CD14-positive monocyte (primary cell): ENCODE measurements at regions not wholly inside any gene's neighbourhood (a gene's known extent, or its start where the extent isn't known, plus 50 kb on each side); places are given as distances from the start of the nearest gene placed in this dataset.

ENCODE experiments used
- DNase-seq, 3 donors: peaks; one replicate each; pipeline ENCODE4 v3.0.0-alpha.2; 2011 to 2022
- H2AFZ ChIP-seq: 2 replicates; pipeline ENCODE4 v1.6.0; 2012; ENCODE audit warnings: mild to moderate bottlenecking, low read depth, low read length, inconsistent platforms; ENCODE audit not compliant: insufficient read depth, poor library complexity, severe bottlenecking
- H3K27ac ChIP-seq, 2 donors: 1 replicate in 1 of 2; 2 replicates in 1 of 2; pipeline ENCODE4 v1.5.1; 2012 to 2013; ENCODE audit warnings: low read length in 2 of 2, control low read depth in 1 of 2, inconsistent platforms in 1 of 2, low read depth in 1 of 2, mild to moderate bottlenecking in 1 of 2
- H3K27me3 ChIP-seq, 2 donors: one replicate each; pipeline versions ENCODE4 v1.6.0 to v1.6.1; 2011 to 2013; ENCODE audit warnings: low read length in 2 of 2; ENCODE audit not compliant: control insufficient read depth in 2 of 2, insufficient read depth in 2 of 2
- H3K36me3 ChIP-seq, 2 donors: replicated peaks in 1 of 2; 1 replicate in 1 of 2; 2 replicates in 1 of 2; pipeline versions ENCODE4 v1.5.1 to v1.6.1; 2012 to 2013; ENCODE audit warnings: low read length in 2 of 2, control low read depth in 1 of 2, inconsistent platforms in 1 of 2, mild to moderate bottlenecking in 1 of 2; ENCODE audit not compliant: insufficient read depth in 2 of 2, control insufficient read depth in 1 of 2
- H3K4me1 ChIP-seq, 2 donors: 1 replicate in 1 of 2; 2 replicates in 1 of 2; pipeline versions ENCODE4 v1.5.1 to v1.6.1; 2012 to 2013; ENCODE audit warnings: low read length in 2 of 2, control low read depth in 1 of 2, inconsistent platforms in 1 of 2, mild to moderate bottlenecking in 1 of 2, moderate library complexity in 1 of 2; ENCODE audit not compliant: insufficient read depth in 2 of 2, control insufficient read depth in 1 of 2
- H3K4me2 ChIP-seq: replicated peaks from 2 replicates; pipeline ENCODE3; 2012; ENCODE audit warnings: low read length, moderate library complexity, mild to moderate bottlenecking; ENCODE audit not compliant: poor library complexity, severe bottlenecking; ENCODE audit errors: extremely low read depth
- H3K4me3 ChIP-seq, 3 experiments: fragments of 200-600 bp in 1 of 3; sonication (generic) in 1 of 3; replicated peaks in 1 of 3; 1 replicate in 2 of 3; 2 replicates in 1 of 3; pipeline ENCODE4 v1.5.1; 2011 to 2013; ENCODE audit warnings: low read length in 3 of 3, mild to moderate bottlenecking in 3 of 3, control low read depth in 2 of 3, low read depth in 2 of 3, inconsistent platforms in 1 of 3, moderate library complexity in 1 of 3
- H3K79me2 ChIP-seq: 2 replicates; pipeline ENCODE4 v1.6.0; 2012; ENCODE audit warnings: mild to moderate bottlenecking, control low read depth, inconsistent platforms, low read length, moderate library complexity; ENCODE audit not compliant: insufficient read depth
- H3K9ac ChIP-seq: 2 replicates; pipeline ENCODE4 v1.6.0; 2017; ENCODE audit warnings: low read length, mild to moderate bottlenecking; ENCODE audit not compliant: insufficient read depth, poor library complexity, severe bottlenecking
- H3K9me3 ChIP-seq, 2 donors: replicated peaks in 1 of 2; 1 replicate in 1 of 2; 2 replicates in 1 of 2; pipeline versions ENCODE4 v1.5.1 to v1.6.1; 2012 to 2013; ENCODE audit warnings: low read length in 2 of 2, control low read depth in 1 of 2; ENCODE audit not compliant: control insufficient read depth in 1 of 2, insufficient read depth in 1 of 2
- H4K20me1 ChIP-seq: 2 replicates; pipeline ENCODE4 v1.6.0; 2012; ENCODE audit warnings: mild to moderate bottlenecking, low read length, control low read depth, moderate library complexity; ENCODE audit not compliant: insufficient read depth
- H3K27ac Mint-ChIP-seq, 7 donors: one replicate each; pipeline ENCODE4 v1.8.0; 2020; ENCODE audit warnings: mild to moderate bottlenecking in 7 of 7, mixed read lengths in 7 of 7, moderate library complexity in 6 of 7, inconsistent platforms in 2 of 7
- H3K27me3 Mint-ChIP-seq, 3 donors: one replicate each; pipeline ENCODE4 v1.8.0; 2021 to 2022; ENCODE audit warnings: low read depth in 3 of 3, mild to moderate bottlenecking in 3 of 3, mixed read lengths in 3 of 3, moderate library complexity in 3 of 3, inconsistent platforms in 1 of 3
- H3K36me3 Mint-ChIP-seq, 2 donors: one replicate each; pipeline ENCODE4 v1.8.0; 2020; ENCODE audit warnings: mixed read lengths in 2 of 2, inconsistent platforms in 1 of 2, mild to moderate bottlenecking in 1 of 2
- H3K4me1 Mint-ChIP-seq: one replicate; pipeline ENCODE4 v1.8.0; 2020; ENCODE audit warnings: mild to moderate bottlenecking, mixed read lengths
- H3K4me3 Mint-ChIP-seq, 2 donors: one replicate each; pipeline ENCODE4 v1.8.0; 2020; ENCODE audit warnings: mild to moderate bottlenecking in 2 of 2, mixed read lengths in 2 of 2, moderate library complexity in 1 of 2
- H3K9me3 Mint-ChIP-seq, 7 donors: one replicate each; pipeline ENCODE4 v1.8.0; 2020 to 2022; ENCODE audit warnings: mixed read lengths in 7 of 7, mild to moderate bottlenecking in 6 of 7, moderate library complexity in 6 of 7, inconsistent platforms in 2 of 7
- CTCF ChIP-seq: fragments of 200-600 bp; IDR thresholded peaks from one replicate; pipeline ENCODE4 v1.8.0; 2022; ENCODE audit warnings: antibody characterized with exemption, mild to moderate bottlenecking
- WGBS: methylation state at CpG from one replicate; pipeline ENCODE4 v1.1.5; 2013; ENCODE audit warnings: missing lambda C conversion rate; ENCODE audit not compliant: insufficient coverage; 5-methylcytosine and 5-hydroxymethylcytosine counted together
- intact Hi-C, 2 donors: fragments of 100-400 bp; cut with micrococcal nuclease; formaldehyde crosslinking; loops; one replicate each; pipeline versions ENCODE4 v1.15.0 to v1.15.1; 2023

- H3K9me3 Mint-ChIP-seq = peaks cover 0 to 4% (median 0%) of the 10 kb centered on the region in 7 donors
- Histone ChIP-seq H2AFZ (no peak overlapping the region), H3K36me3 (no peaks in the 10 kb centered on the region), H3K9me3 (no peaks in the 10 kb centered on the region), H3K27ac (no peak overlapping the region), H3K4me1 (no peaks in the 10 kb centered on the region), H3K4me3 (no peak overlapping the region), H3K9ac (no peak overlapping the region), H3K27me3 (no peaks in the 10 kb centered on the region), H3K4me2 (no peak overlapping the region), H4K20me1 (no peaks in the 10 kb centered on the region), H3K79me2 (no peaks in the 10 kb centered on the region)
- H3K27me3 Mint-ChIP-seq = peaks cover 0 to 2% (median 0%) of the 10 kb centered on the region in 3 donors
- peak; percentile 68 for TF ChIP-seq CTCF
- no peak overlapping the region for H3K27ac Mint-ChIP-seq
- intact Hi-C loops = no loop called here
- H3K36me3 Mint-ChIP-seq = no peaks in the 10 kb centered on the region
- H3K4me3 Mint-ChIP-seq = no peak overlapping the region
- peak in 1 of 3 donors; percentile 7 for DNase-seq
- 100% methylated on average over 1 of the region's 8 CpGs for WGBS
- no peaks in the 10 kb centered on the region for H3K4me1 Mint-ChIP-seq
These were observed 1124.7 kb downstream of the FLRT2 start for GRCh38 chr14:86654558-86655184.

- H3K27me3 Mint-ChIP-seq = peaks cover 0 to 2% (median 0%) of the 10 kb centered on the region in 3 donors
- peaks cover 2 to 8% (median 6%) of the 10 kb centered on the region in 7 donors for H3K9me3 Mint-ChIP-seq
- intact Hi-C loops = no loop called here
- no peak overlapping the region for H3K4me3 ChIP-seq
- H3K36me3 ChIP-seq = no peaks in the 10 kb centered on the region
- no peaks in the 10 kb centered on the region for H3K4me1 Mint-ChIP-seq
- H3K27ac Mint-ChIP-seq = no peak overlapping the region
- H3K9ac ChIP-seq = no peak overlapping the region
- H3K4me1 ChIP-seq = no peaks in the 10 kb centered on the region
- no peaks in the 10 kb centered on the region for H4K20me1 ChIP-seq
- H3K27me3 ChIP-seq = no peaks in the 10 kb centered on the region
- WGBS = no CpG with 5 or more reads among the region's 4 CpGs
- no peak for DNase-seq
- TF ChIP-seq CTCF = no peak
- no peak overlapping the region for H3K4me2 ChIP-seq
- H3K9me3 ChIP-seq = no peaks in the 10 kb centered on the region
- H3K36me3 Mint-ChIP-seq = no peaks in the 10 kb centered on the region
- H3K79me2 ChIP-seq = no peaks in the 10 kb centered on the region
- no peak overlapping the region for H2AFZ ChIP-seq
- no peak overlapping the region for H3K4me3 Mint-ChIP-seq
- no peak overlapping the region for H3K27ac ChIP-seq
These were observed 1122.6 kb downstream of the FLRT2 start for GRCh38 chr14:86652526-86652925.
